ENCODE measurements at regions not wholly inside any gene's neighbourhood (a gene's known extent, or its start where the extent isn't known, plus 50 kb on each side); places are given as distances from the start of the nearest gene placed in this dataset.

DNA sequence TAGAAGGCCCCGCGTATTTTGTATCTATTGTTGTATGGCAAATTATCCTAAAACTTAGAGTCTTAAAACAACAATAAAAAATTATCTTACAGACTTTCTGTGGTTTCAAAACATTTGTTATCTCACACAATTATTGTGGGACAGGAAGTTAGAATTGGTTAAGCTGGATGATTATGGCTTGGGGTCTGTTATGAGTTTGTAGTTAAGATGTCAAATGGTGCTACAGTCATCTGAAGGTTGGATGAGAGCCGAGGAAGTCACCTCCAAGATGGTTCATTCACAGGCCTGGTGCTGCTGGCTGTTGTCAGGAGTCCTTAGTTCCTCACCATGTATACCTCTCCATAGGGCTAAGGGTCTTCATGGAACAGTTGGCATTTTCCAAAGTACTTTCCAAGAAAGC, 175.6 kb upstream of the FANCL start:
- ChIA-PET POLR2A (no interaction called here), CTCF (no interaction called here)
- Mint-ChIP-seq H3K9me3 (ENCODE audit: insufficient read depth) (no peaks in the 10 kb centered on the region), H3K27me3 (peaks cover 3% of the 10 kb centered on the region), H3K4me3 (no peak overlapping the region), H3K27ac (no peak overlapping the region), H3K4me1 (no peaks in the 10 kb centered on the region)
- Histone ChIP-seq H3K9me3 (ENCODE audit: control extremely low read depth in 1 of 3, control insufficient read depth in 2 of 3, insufficient read depth in 1 of 3, low read length in 2 of 3) (no peaks in the 10 kb centered on the region), H3K27me3 (replicated peaks in 1 of 4; ENCODE audit: control extremely low read depth in 1 of 4, control insufficient read depth in 3 of 4, insufficient read depth in 4 of 4, low read length in 3 of 4) (no peaks in the 10 kb centered on the region), H3K4me1 (ENCODE audit: control insufficient read depth in 2 of 2, insufficient read depth in 2 of 2, low read length in 2 of 2) (no peaks in the 10 kb centered on the region), H4K20me1 (ENCODE audit: control insufficient read depth, insufficient read depth, low read length, poor library complexity, severe bottlenecking) (no peaks in the 10 kb centered on the region), H3K36me3 (replicated peaks in 1 of 2; ENCODE audit: control extremely low read depth in 1 of 2, control insufficient read depth in 1 of 2, extremely low read depth in 1 of 2, insufficient read depth in 2 of 2, low read length in 1 of 2) (no peaks in the 10 kb centered on the region), H3K79me2 (ENCODE audit: control insufficient read depth, insufficient read depth, low read length) (no peaks in the 10 kb centered on the region), H3K4me3 (ENCODE audit: control extremely low read depth in 1 of 5, extremely low read depth in 1 of 5, insufficient read depth in 1 of 5, low read depth in 2 of 5, low read length in 4 of 5) (no peak overlapping the region), H3K4me2 (replicated peaks; ENCODE audit: low read depth, low read length, poor library complexity, severe bottlenecking) (no peak overlapping the region), H3K27ac (ENCODE audit: low read length in 2 of 2) (no peak overlapping the region), H2AFZ (ENCODE audit: insufficient read depth, low read depth, low read length, poor library complexity, severe bottlenecking) (no peak overlapping the region), H3K9ac (ENCODE audit: low read length) (no peak overlapping the region)
- TF ChIP-seq, protein P1, sequence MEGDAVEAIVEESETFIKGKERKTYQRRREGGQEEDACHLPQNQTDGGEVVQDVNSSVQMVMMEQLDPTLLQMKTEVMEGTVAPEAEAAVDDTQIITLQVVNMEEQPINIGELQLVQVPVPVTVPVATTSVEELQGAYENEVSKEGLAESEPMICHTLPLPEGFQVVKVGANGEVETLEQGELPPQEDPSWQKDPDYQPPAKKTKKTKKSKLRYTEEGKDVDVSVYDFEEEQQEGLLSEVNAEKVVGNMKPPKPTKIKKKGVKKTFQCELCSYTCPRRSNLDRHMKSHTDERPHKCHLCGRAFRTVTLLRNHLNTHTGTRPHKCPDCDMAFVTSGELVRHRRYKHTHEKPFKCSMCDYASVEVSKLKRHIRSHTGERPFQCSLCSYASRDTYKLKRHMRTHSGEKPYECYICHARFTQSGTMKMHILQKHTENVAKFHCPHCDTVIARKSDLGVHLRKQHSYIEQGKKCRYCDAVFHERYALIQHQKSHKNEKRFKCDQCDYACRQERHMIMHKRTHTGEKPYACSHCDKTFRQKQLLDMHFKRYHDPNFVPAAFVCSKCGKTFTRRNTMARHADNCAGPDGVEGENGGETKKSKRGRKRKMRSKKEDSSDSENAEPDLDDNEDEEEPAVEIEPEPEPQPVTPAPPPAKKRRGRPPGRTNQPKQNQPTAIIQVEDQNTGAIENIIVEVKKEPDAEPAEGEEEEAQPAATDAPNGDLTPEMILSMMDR (IDR thresholded peaks at IDR 0.05): no peak
- no peak for TF ChIP-seq EZH2 (IDR thresholded peaks at IDR 0.05; ENCODE audit: borderline replicate concordance, insufficient read depth, low read depth, low read length, poor library complexity, severe bottlenecking)
- WGBS (ENCODE audit: insufficient coverage): no CpG with 5 or more reads among the region's 3 CpGs
- ATAC-seq (ENCODE audit: low read depth) (no peak), DNase-seq (no peak)
- intact Hi-C loops (cut with micrococcal nuclease): no loop called here

DNA sequence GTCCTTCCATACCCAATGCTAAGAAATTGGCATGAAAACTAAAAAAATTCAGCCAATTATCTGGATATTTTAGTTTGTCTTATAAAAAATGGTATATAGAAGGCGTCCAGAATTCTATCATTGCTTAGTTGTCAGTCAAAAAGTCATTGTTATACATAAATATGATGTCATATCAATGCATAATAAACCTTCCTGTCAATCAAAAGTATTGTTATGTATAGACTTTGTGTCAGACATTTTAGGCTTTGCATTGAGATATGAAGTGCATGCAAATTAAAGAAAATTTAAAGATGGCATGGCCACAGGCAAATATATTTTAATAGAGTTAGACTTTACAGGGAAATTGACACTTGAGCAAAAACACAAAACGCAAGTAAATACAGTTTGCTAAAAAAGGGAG, 173.4 kb upstream of the FANCL start:
- WGBS (ENCODE audit: insufficient coverage): no CpG with 5 or more reads among the region's 2 CpGs
- CTCF ChIA-PET: no interaction called here
- H2AFZ ChIP-seq (ENCODE audit: insufficient read depth, low read depth, low read length, poor library complexity, severe bottlenecking): no peak overlapping the region
- Mint-ChIP-seq H3K4me1 (no peaks in the 10 kb centered on the region), H3K27ac (no peak overlapping the region), H3K4me3 (no peak overlapping the region), H3K9me3 (ENCODE audit: insufficient read depth) (no peaks in the 10 kb centered on the region), H3K27me3 (no peaks in the 10 kb centered on the region)
- DNase-seq (no peak), ATAC-seq (ENCODE audit: low read depth) (no peak)
- H3K4me2 ChIP-seq (replicated peaks; ENCODE audit: low read depth, low read length, poor library complexity, severe bottlenecking): no peak overlapping the region
- TF ChIP-seq, protein P1 (IDR thresholded peaks at IDR 0.05): no peak
- TF ChIP-seq EZH2 (IDR thresholded peaks at IDR 0.05; ENCODE audit: borderline replicate concordance, insufficient read depth, low read depth, low read length, poor library complexity, severe bottlenecking): no peak
- H4K20me1 ChIP-seq (ENCODE audit: control insufficient read depth, insufficient read depth, low read length, poor library complexity, severe bottlenecking): no peaks in the 10 kb centered on the region
- H3K36me3 ChIP-seq (replicated peaks in 1 of 2; ENCODE audit: control extremely low read depth in 1 of 2, control insufficient read depth in 1 of 2, extremely low read depth in 1 of 2, insufficient read depth in 2 of 2, low read length in 1 of 2): no peaks in the 10 kb centered on the region
- no peaks in the 10 kb centered on the region for H3K27me3 ChIP-seq (replicated peaks in 1 of 4; ENCODE audit: control extremely low read depth in 1 of 4, control insufficient read depth in 3 of 4, insufficient read depth in 4 of 4, low read length in 3 of 4)
- H3K4me3 ChIP-seq (ENCODE audit: control extremely low read depth in 1 of 5, extremely low read depth in 1 of 5, insufficient read depth in 1 of 5, low read depth in 2 of 5, low read length in 4 of 5): no peak overlapping the region
- H3K9me3 ChIP-seq (ENCODE audit: control extremely low read depth in 1 of 3, control insufficient read depth in 2 of 3, insufficient read depth in 1 of 3, low read length in 2 of 3): no peaks in the 10 kb centered on the region
- intact Hi-C loops (cut with micrococcal nuclease): no loop called here
- no peak overlapping the region for H3K9ac ChIP-seq (ENCODE audit: low read length)
- POLR2A ChIA-PET: no interaction called here
- H3K27ac ChIP-seq (ENCODE audit: low read length in 2 of 2): no peak overlapping the region
- H3K4me1 ChIP-seq (ENCODE audit: control insufficient read depth in 2 of 2, insufficient read depth in 2 of 2, low read length in 2 of 2): no peaks in the 10 kb centered on the region
- no peaks in the 10 kb centered on the region for H3K79me2 ChIP-seq (ENCODE audit: control insufficient read depth, insufficient read depth, low read length)
